Right cardiac atrium (tissue), 5 donors: ENCODE measurements at regions not wholly inside any gene's neighbourhood (a gene's known extent, or its start where the extent isn't known, plus 50 kb on each side); places are given as distances from the start of the nearest gene placed in this dataset.

Experiments
- ATAC-seq, 2 donors: fragments of 200-7000 bp; cut with Tn5 transposase; one replicate each; pipeline versions ENCODE4 v1.8.0 to v1.9.1; 2020; ENCODE audit warnings: moderate library complexity in 2 of 2, mild to moderate bottlenecking in 1 of 2
- DNase-seq, 3 donors: peaks; one replicate each; pipeline ENCODE4 v3.0.0-alpha.2; 2020
- H3K27ac ChIP-seq: one replicate; pipeline ENCODE4 v1.5.1; 2013; ENCODE audit warnings: mild to moderate bottlenecking, low read length, control low read depth, moderate library complexity
- H3K27me3 ChIP-seq: one replicate; pipeline ENCODE4 v1.6.1; 2013; ENCODE audit not compliant: control insufficient read depth, insufficient read depth
- H3K4me1 ChIP-seq: one replicate; pipeline ENCODE4 v1.6.1; 2013; ENCODE audit warnings: low read length; ENCODE audit not compliant: control insufficient read depth, insufficient read depth
- H3K4me3 ChIP-seq: one replicate; pipeline ENCODE4 v1.5.1; 2013; ENCODE audit warnings: low read length, control low read depth
- H3K9me3 ChIP-seq: one replicate; pipeline ENCODE4 v1.6.1; 2013; ENCODE audit warnings: low read length; ENCODE audit not compliant: control insufficient read depth
- WGBS: extraction: QIAGEN DNeasy Blood & Tissue Kit; methylation state at CpG from one replicate; pipeline ENCODE4 v1.1.7; 2013; 5-methylcytosine and 5-hydroxymethylcytosine counted together
- intact Hi-C, 4 donors: fragments of 100-400 bp; cut with DNase I; formaldehyde crosslinking; loops; one replicate each; pipeline versions ENCODE4 v1.11.0 to v1.14.0; 2022 to 2023
- donor health status: healthy with polysubstance abuse.
- donor health status: DM: no; HTN: yes; CAD: no.
- donor health status: DM: no; HTN: no; CAD: no.
- donor health status: DM: no; HTN: yes; CAD: no; lungs with severe emphysema.
- donor health status: DM: yes; HTN: yes; CAD: no.

DNA sequence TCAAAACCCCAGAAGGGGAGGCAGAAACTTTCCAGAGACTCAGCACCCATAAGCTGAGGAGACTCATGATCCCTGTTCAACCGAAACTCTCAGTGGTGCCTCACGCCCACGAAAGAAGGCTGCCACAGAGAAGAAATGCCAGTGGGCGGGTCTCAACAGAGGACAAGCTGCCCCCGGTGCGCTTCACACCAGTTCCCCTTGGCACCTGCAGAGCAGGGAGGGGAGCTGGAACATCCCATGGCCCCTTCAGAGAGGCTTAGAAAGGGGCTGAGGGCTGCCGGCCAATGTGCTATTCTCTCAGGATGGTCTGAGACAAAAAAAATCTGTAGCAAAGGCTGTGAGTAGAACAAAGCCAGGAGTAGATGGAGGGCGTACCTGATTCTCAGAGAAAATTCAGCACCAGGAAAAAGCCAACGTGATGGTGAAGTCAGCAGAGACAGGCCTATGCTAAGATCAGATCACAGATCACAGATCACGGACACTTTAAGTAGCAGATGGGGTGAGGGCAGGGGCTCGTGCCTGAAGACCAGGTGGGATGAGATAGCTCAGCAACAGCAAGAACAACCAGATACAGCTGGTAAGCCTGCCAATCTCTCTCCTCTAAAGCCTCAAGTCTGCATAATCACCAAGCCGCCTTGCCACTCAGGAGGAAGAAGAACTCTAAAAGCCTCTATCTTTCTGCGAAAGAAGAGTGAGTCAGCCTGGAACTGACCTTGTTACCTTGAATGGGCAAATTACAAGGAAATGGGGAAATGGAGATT lies 206.4 kb upstream of the GRIP1 start:
- intact Hi-C loops, result no loop called here
- 73% methylated on average over 13 of the region's 13 CpGs for WGBS
- no peaks in the 10 kb centered on the region for H3K4me1 ChIP-seq
- no peaks in the 10 kb centered on the region for H3K27me3 ChIP-seq
- no peaks in the 10 kb centered on the region for H3K9me3 ChIP-seq
- DNase-seq (peak in 1 of 3 donors; percentile 25), ATAC-seq (no peak)
- H3K27ac ChIP-seq, result no peak overlapping the region
- H3K4me3 ChIP-seq, result no peak overlapping the region

GRCh38 chr12:66896797-66897196 lies 217.9 kb upstream of the GRIP1 start:
- Histone ChIP-seq H3K4me1 (no peaks in the 10 kb centered on the region), H3K27ac (no peak overlapping the region), H3K9me3 (no peaks in the 10 kb centered on the region), H3K4me3 (no peak overlapping the region), H3K27me3 (no peaks in the 10 kb centered on the region)
- ATAC-seq (no peak), DNase-seq (peak in 2 of 3 donors; percentile 12 to 43)
- intact Hi-C loops, result no loop called here
- WGBS, result 56% methylated on average over 8 of the region's 8 CpGs

GRCh38 chr12:66898700-66899469 lies 220.0 kb upstream of the GRIP1 start:
- DNase-seq (no peak), ATAC-seq (peak in 1 of 2 donors; percentile 64)
- no peaks in the 10 kb centered on the region for H3K9me3 ChIP-seq
- H3K27ac ChIP-seq, result no peak overlapping the region
- no peaks in the 10 kb centered on the region for H3K27me3 ChIP-seq
- H3K4me1 ChIP-seq, result no peaks in the 10 kb centered on the region
- intact Hi-C loops, result no loop called here
- H3K4me3 ChIP-seq, result no peak overlapping the region
- WGBS, result 82% methylated on average over 3 of the region's 3 CpGs

DNA sequence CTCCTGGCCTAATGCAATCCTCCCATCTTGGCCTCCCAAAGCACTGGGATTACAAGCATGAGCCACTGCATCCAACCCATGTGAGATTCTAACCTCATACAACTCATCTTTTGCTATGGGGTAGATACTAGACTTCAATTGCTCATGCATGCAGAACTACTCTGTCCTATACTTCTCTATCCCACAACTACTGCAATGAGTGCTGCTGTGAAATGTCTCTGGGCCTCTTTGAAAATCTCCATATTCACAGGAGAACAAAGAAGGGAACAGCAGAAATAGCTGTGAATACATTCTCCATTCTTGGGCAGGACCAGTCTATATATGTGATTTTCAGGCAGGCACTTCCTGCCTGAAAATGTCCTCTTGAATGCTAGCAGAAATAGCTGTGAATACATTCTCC lies 220.7 kb upstream of the GRIP1 start:
- Histone ChIP-seq H3K4me1 (no peaks in the 10 kb centered on the region), H3K27ac (no peak overlapping the region), H3K27me3 (no peaks in the 10 kb centered on the region), H3K4me3 (no peak overlapping the region), H3K9me3 (no peaks in the 10 kb centered on the region)
- DNase-seq, result no peak
- ATAC-seq, result no peak
- intact Hi-C loops, result no loop called here

DNA sequence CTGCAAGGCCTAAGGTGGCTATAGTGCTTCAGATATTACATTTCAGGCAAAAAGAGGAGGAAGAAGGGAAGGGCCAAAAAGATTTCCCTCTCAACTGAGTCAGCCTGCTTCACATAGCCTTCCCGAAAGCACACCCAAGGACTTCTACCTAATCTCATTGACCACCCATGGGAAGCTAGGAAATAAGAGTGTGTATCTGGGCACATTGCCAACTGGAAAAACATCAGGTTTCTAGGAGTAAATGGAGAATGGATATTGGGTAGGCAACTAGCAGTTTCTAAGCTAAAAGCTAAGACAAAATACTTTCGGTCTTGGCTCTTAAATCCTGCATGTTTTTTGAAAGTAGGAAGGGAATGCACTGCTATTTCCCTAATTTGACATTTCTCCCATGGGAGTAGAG lies 221.7 kb upstream of the GRIP1 start:
- intact Hi-C loops, result no loop called here
- DNase-seq, result no peak
- Histone ChIP-seq H3K9me3 (no peaks in the 10 kb centered on the region), H3K27me3 (no peaks in the 10 kb centered on the region), H3K4me3 (no peak overlapping the region), H3K4me1 (no peaks in the 10 kb centered on the region), H3K27ac (no peak overlapping the region)
- 44% methylated on average over 2 of the region's 2 CpGs for WGBS
- peak; percentile 63 to 93 for ATAC-seq

DNA sequence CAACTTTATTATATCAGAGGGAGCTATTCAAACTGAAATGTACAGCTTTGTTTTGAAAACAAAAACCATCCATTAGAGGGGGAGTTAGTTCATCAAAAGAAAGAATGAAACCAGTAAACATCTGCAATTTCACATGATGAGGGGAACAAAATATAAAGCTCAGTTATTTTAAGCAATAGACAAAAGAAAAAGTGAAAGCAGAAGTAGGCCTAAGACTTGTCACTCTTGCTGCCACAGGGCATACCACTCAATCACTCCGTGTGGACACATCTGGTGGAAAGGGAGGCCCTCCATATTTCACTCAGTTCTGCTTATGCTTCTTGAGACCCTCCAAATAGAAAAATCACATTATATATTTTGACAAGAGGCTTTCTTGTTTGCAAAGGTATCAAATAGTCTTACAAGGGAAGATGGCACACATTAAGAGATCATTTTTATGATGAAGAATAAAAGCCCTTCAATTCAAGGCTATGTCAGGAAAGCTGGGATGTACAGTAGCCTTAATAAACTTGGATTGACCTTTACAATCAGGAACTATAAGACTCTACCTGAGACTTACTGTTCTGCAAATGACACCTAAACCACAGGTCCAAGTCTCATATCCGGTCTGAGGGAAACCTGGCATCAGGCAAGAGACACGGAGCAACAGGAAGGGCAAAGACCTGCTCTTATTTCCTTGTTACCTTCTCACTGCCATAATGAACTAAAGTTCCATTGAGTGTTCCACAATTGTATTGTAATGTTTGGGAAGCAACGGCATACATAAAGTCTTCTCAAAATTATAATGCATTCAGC lies 222.5 kb upstream of the GRIP1 start:
- Histone ChIP-seq H3K27me3 (no peaks in the 10 kb centered on the region), H3K4me1 (no peaks in the 10 kb centered on the region), H3K9me3 (no peaks in the 10 kb centered on the region), H3K4me3 (no peak overlapping the region), H3K27ac (no peak overlapping the region)
- 66% methylated on average over 4 of the region's 4 CpGs for WGBS
- no peak for ATAC-seq
- intact Hi-C loops, result no loop called here
- no peak for DNase-seq

DNA sequence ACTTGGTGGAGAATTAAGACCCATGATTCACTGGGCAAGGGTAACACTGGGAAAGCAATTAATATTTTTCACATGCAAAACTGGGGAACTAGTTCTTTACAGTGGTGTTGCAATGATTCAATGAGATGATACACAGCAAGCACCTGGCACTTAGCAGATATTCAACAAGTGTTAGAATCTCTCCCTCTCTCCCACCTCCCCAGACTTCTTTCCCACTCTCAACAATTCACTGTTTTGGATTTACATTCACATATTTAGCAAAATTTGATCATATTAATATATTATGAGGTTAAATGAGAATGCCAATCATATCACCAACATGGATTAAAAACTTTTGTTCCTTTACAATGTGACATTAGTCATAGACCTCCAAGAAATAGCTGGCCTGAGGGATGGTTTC lies 223.1 kb upstream of the GRIP1 start:
- intact Hi-C loops, result no loop called here
- Histone ChIP-seq H3K4me3 (no peak overlapping the region), H3K9me3 (no peaks in the 10 kb centered on the region), H3K27me3 (no peaks in the 10 kb centered on the region), H3K27ac (no peak overlapping the region), H3K4me1 (no peaks in the 10 kb centered on the region)
- ATAC-seq, result no peak
- no peak for DNase-seq

DNA sequence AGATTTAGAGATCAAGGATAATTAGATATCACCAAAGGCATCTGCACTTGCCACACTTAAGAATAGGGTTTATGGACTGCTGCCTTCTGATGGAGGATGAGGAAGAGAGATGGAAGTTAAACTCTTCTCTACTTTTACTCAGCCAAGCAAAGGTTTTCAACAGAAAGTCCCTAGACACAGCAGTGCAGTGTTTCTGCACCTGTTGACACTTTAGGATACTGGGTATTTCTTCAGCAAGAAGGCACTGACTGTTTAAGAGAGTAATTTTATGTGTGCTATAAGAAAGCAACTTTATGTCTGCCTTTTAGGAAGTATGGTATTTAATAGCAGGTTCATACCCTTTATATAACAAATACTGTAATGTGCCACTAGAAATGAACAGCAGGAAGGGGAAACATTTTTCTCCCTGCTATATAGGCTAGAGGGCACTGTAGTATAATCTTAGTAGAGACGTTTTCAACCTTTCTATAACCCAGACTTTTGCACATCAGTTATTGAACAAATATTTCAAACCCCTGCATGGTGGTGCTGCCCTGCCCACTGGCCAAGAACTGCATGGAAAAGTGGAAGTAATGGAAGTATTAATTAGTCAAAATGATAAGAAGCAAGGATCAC lies 225.0 kb upstream of the GRIP1 start:
- Histone ChIP-seq H3K4me3 (no peak overlapping the region), H3K9me3 (no peaks in the 10 kb centered on the region), H3K27ac (no peak overlapping the region), H3K27me3 (no peaks in the 10 kb centered on the region), H3K4me1 (no peaks in the 10 kb centered on the region)
- no peak for DNase-seq
- no peak for ATAC-seq
- intact Hi-C loops, result no loop called here
- 16% methylated on average over 1 of the region's 1 CpG for WGBS

DNA sequence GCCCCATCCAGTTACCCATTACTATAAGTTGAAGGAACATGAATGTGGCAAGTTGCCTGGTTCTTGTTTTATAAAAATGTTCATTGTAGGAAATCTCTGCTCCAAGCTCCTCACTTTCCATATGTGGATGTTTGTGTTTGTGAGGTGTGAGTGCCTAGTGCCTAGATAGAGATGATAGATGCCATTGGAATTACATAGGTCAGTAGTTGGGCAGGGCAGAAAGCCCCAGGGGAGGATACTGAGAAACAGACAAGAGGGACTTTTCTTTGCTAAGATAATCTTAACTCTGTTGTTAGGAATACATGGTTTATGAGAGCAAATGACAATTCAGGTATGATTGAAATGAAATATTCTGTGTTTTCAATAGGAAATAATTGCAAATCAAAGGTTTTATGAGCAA lies 226.3 kb upstream of the GRIP1 start:
- DNase-seq, result no peak
- H3K4me3 ChIP-seq, result no peak overlapping the region
- intact Hi-C loops, result no loop called here
- H3K27me3 ChIP-seq, result no peaks in the 10 kb centered on the region
- no peak for ATAC-seq
- no peak overlapping the region for H3K27ac ChIP-seq
- no peaks in the 10 kb centered on the region for H3K4me1 ChIP-seq
- no peaks in the 10 kb centered on the region for H3K9me3 ChIP-seq

- Histone ChIP-seq H3K9me3 (no peaks in the 10 kb centered on the region), H3K4me1 (no peaks in the 10 kb centered on the region), H3K4me3 (no peak overlapping the region), H3K27me3 (no peaks in the 10 kb centered on the region), H3K27ac (no peak overlapping the region)
- intact Hi-C loops, result no loop called here
- ATAC-seq (no peak), DNase-seq (no peak)
- WGBS, result 87% methylated on average over 7 of the region's 7 CpGs
Observed at GRCh38 chr12:66910366-66910974, 231.6 kb upstream of the GRIP1 start.
